VCaP (cell line): ENCODE measurements at regions not wholly inside any gene's neighbourhood (a gene's known extent, or its start where the extent isn't known, plus 50 kb on each side); places are given as distances from the start of the nearest gene placed in this dataset.
"Not testable (repeated sequence)": the region's sequence is repeated elsewhere in the genome, so short reads cannot be mapped to it uniquely, and the experiment has no call there.

Experiments
- H3K27ac ChIP-seq: fragments of 450-650 bp; 2 replicates; pipeline ENCODE4 v1.5.1; 2017
- CTCF ChIP-seq: fragments of 450-650 bp; conservative IDR thresholded peaks from 2 replicates; pipeline ENCODE4 v1.5.1; 2017; ENCODE audit warnings: mild to moderate bottlenecking, moderate library complexity

GRCh38 chr3:6394944-6395343, 466.0 kb upstream of the GRM7 start:
- H3K27ac ChIP-seq = no peak overlapping the region
- TF ChIP-seq CTCF = no peak

GRCh38 chr3:6396631-6397030, 464.3 kb upstream of the GRM7 start:
- no peak overlapping the region for H3K27ac ChIP-seq
- TF ChIP-seq CTCF = no peak

GRCh38 chr3:6402666-6403065, 458.2 kb upstream of the GRM7 start:
- not testable (repeated sequence) for H3K27ac ChIP-seq

- H3K27ac ChIP-seq = not testable (repeated sequence)
Measured at GRCh38 chr3:6406923-6407322, 454.0 kb upstream of the GRM7 start.

GRCh38 chr3:6416049-6416661, 444.8 kb upstream of the GRM7 start:
- no peak overlapping the region for H3K27ac ChIP-seq
- no peak for TF ChIP-seq CTCF

GRCh38 chr3:6417174-6417573, 443.7 kb upstream of the GRM7 start:
- TF ChIP-seq CTCF = no peak
- H3K27ac ChIP-seq = no peak overlapping the region

- H3K27ac ChIP-seq = no peak overlapping the region
- no peak for TF ChIP-seq CTCF
Measured at GRCh38 chr3:6418485-6418884, 442.4 kb upstream of the GRM7 start.

GRCh38 chr3:6421666-6422445, 439.1 kb upstream of the GRM7 start:
- no peak for TF ChIP-seq CTCF
- no peak overlapping the region for H3K27ac ChIP-seq
